SK-N-SH (cell line): ENCODE measurements at regions not wholly inside any gene's neighbourhood (a gene's known extent, or its start where the extent isn't known, plus 50 kb on each side); places are given as distances from the start of the nearest gene placed in this dataset.

Source experiments
- CTCF ChIA-PET: fragments of 300-600, 350-600 bp; formaldehyde crosslinking; extraction: SDS; loops from one replicate; lab custom pipeline; 2021; lab: Yijun Ruan, JAX
- POLR2A ChIA-PET: fragments of 350-600 bp; sonication (Branson Sonifier 250); formaldehyde crosslinking; extraction: SDS; loops from one replicate; lab custom pipeline; 2020; ENCODE audit warnings: antibody characterized with exemption, inconsistent platforms; lab: Yijun Ruan, JAX
- DNase-seq: peaks from one replicate; pipeline ENCODE4 v3.0.0; 2012
- H2AFZ ChIP-seq: fragments of 200-600 bp; sonication (generic); 2 replicates; pipeline ENCODE4 v1.8.1; 2016; ENCODE audit warnings: antibody characterized with exemption, mild to moderate bottlenecking, low read depth
- H3F3A ChIP-seq: fragments of 200-600 bp; sonication (generic); replicated peaks from 2 replicates; pipeline ENCODE3; 2016; ENCODE audit warnings: antibody characterized with exemption, mild to moderate bottlenecking; ENCODE audit not compliant: insufficient read depth
- H3K27ac ChIP-seq, 2 experiments: fragments of 200-500 bp in 1 of 2; fragments of 200-600 bp in 1 of 2; sonication (Bioruptor generic) in 1 of 2; sonication (generic), shearing (Covaris generic) in 1 of 2; 2 replicates each; pipeline versions ENCODE4 v1.5.1 to v1.6.1; 2014 to 2016; ENCODE audit warnings: low read depth in 2 of 2, inconsistent platforms in 1 of 2, low read length in 1 of 2, mild to moderate bottlenecking in 1 of 2, mixed read lengths in 1 of 2
- H3K27me3 ChIP-seq: fragments of 200-600 bp; sonication (generic), shearing (Covaris generic); 2 replicates; pipeline ENCODE4 v1.6.1; 2016; ENCODE audit warnings: mixed run types; ENCODE audit not compliant: insufficient read depth
- H3K36me3 ChIP-seq, 2 experiments: fragments of 200-500 bp in 1 of 2; fragments of 200-600 bp in 1 of 2; sonication (Bioruptor generic) in 1 of 2; sonication (generic) in 1 of 2; replicated peaks in 1 of 2; 2 replicates each; pipeline versions ENCODE3 to v1.5.1; 2014 to 2016; ENCODE audit warnings: low read length in 1 of 2, mild to moderate bottlenecking in 1 of 2; ENCODE audit not compliant: insufficient read depth in 2 of 2, control insufficient read depth in 1 of 2
- H3K4me1 ChIP-seq, 2 experiments: fragments of 200-500 bp in 1 of 2; fragments of 200-600 bp in 1 of 2; sonication (Bioruptor generic) in 1 of 2; sonication (generic), shearing (Covaris generic) in 1 of 2; 2 replicates each; pipeline versions ENCODE4 v1.5.1 to v1.6.1; 2014 to 2016; ENCODE audit warnings: low read depth in 1 of 2, low read length in 1 of 2, mixed run types in 1 of 2; ENCODE audit not compliant: insufficient read depth in 2 of 2, control insufficient read depth in 1 of 2
- H3K4me2 ChIP-seq: fragments of 200-600 bp; sonication (generic), shearing (Covaris generic); 2 replicates; pipeline ENCODE4 v1.6.1; 2017; ENCODE audit warnings: mixed run types
- H3K4me3 ChIP-seq, 2 experiments: fragments of 200-500 bp in 1 of 2; fragments of 200-600 bp in 1 of 2; sonication (Bioruptor generic) in 1 of 2; sonication (generic), shearing (Covaris generic) in 1 of 2; 2 replicates each; pipeline versions ENCODE4 v1.5.1 to v1.8.1; 2014 to 2016; ENCODE audit warnings: low read depth in 2 of 2, inconsistent platforms in 1 of 2, low read length in 1 of 2, mild to moderate bottlenecking in 1 of 2, mixed read lengths in 1 of 2, moderate library complexity in 1 of 2
- H3K79me2 ChIP-seq: fragments of 200-600 bp; sonication (generic); 2 replicates; pipeline ENCODE4 v1.8.1; 2017; ENCODE audit warnings: mild to moderate bottlenecking; ENCODE audit not compliant: insufficient read depth
- H3K9ac ChIP-seq: fragments of 200-600 bp; sonication (generic); 2 replicates; pipeline ENCODE4 v1.6.1; 2017; ENCODE audit warnings: mixed run types
- H3K9me2 ChIP-seq: fragments of 200-600 bp; sonication (generic); 2 replicates; pipeline ENCODE4 v1.6.1; 2017; ENCODE audit warnings: mixed run types
- H3K9me3 ChIP-seq: fragments of 200-600 bp; sonication (generic); 2 replicates; pipeline ENCODE4 v1.6.1; 2017; ENCODE audit warnings: mixed run types, mild to moderate bottlenecking, moderate library complexity
- H4K20me1 ChIP-seq: fragments of 200-600 bp; sonication (generic); 2 replicates; pipeline ENCODE4 v1.6.1; 2017; ENCODE audit warnings: mild to moderate bottlenecking, mixed run types; ENCODE audit not compliant: insufficient read depth
- ELF1 ChIP-seq: IDR thresholded peaks from 2 replicates; pipeline ENCODE4 v1.4.0; 2012
- EZH2phosphoT487 ChIP-seq: fragments of 200-600 bp; sonication (generic); IDR thresholded peaks from 2 replicates; pipeline ENCODE4 v1.6.1; 2017; ENCODE audit warnings: low read depth, mixed run types, mild to moderate bottlenecking, antibody characterized with exemption, moderate library complexity, borderline replicate concordance
- JUND ChIP-seq: IDR thresholded peaks from 2 replicates; pipeline ENCODE4 v1.4.0; 2012
- MAX ChIP-seq: IDR thresholded peaks from 2 replicates; pipeline ENCODE4 v1.4.0; 2012; ENCODE audit warnings: low read depth
- MEF2A ChIP-seq: IDR thresholded peaks from 2 replicates; pipeline ENCODE4 v1.4.0; 2012; ENCODE audit warnings: low read depth, borderline replicate concordance
- NRF1 ChIP-seq: IDR thresholded peaks from 2 replicates; pipeline ENCODE4 v1.6.1; 2012; ENCODE audit warnings: low read depth, mild to moderate bottlenecking, low read length
- TAF1 ChIP-seq: IDR thresholded peaks from 2 replicates; pipeline ENCODE4 v1.6.1; 2012; ENCODE audit warnings: low read depth, mild to moderate bottlenecking, low read length, moderate library complexity, borderline replicate concordance
- TCF12 ChIP-seq: IDR thresholded peaks from 2 replicates; pipeline ENCODE4 v1.4.0; 2012
- WGBS: methylation state at CpG from one replicate; pipeline ENCODE4 v1.1.6; 2017; ENCODE audit warnings: low lambda C conversion rate; 5-methylcytosine and 5-hydroxymethylcytosine counted together
- TF ChIP-seq, protein P1 (sequence below): fragments of 150-350 bp; IDR thresholded peaks from 2 replicates; pipeline ENCODE4 v1.6.1; 2016; ENCODE audit warnings: mild to moderate bottlenecking, low read depth, low read length
- TF ChIP-seq, protein P2 (sequence below): IDR thresholded peaks from 2 replicates; pipeline ENCODE4 v1.4.0; 2012; ENCODE audit warnings: low read depth, borderline replicate concordance
- TF ChIP-seq, protein P3 (sequence below): IDR thresholded peaks from 2 replicates; pipeline ENCODE4; 2012
- TF ChIP-seq, protein P4 (sequence below): fragments of 200-600 bp; sonication (generic); IDR thresholded peaks from 2 replicates; pipeline ENCODE4 v1.6.1; 2017; ENCODE audit warnings: antibody characterized with exemption, mild to moderate bottlenecking, moderate library complexity
- TF ChIP-seq, protein P5 (sequence below): IDR thresholded peaks from 2 replicates; pipeline ENCODE4 v1.6.1; 2012; ENCODE audit warnings: mild to moderate bottlenecking, low read depth, low read length, moderate library complexity

GRCh38 chr1:236342403-236343245 lies 51.5 kb upstream of the EDARADD start:
- ChIA-PET POLR2A (no interaction called here), CTCF (interaction anchor here (1.4 kb wide), 1 partner anchor 148 kb away, joined by 3 read pairs; no protein-coding TSS in a partner anchor)
- no peaks in the 10 kb centered on the region for H3F3A ChIP-seq
- H3K9me3 ChIP-seq = no peaks in the 10 kb centered on the region
- H3K4me2 ChIP-seq = no peak overlapping the region
- no peak overlapping the region for H3K4me3 ChIP-seq
- DNase-seq = no peak
- no peaks in the 10 kb centered on the region for H3K36me3 ChIP-seq
- H3K27me3 ChIP-seq = no peaks in the 10 kb centered on the region
- TF ChIP-seq JUND = no peak
- TF ChIP-seq, protein P1, sequence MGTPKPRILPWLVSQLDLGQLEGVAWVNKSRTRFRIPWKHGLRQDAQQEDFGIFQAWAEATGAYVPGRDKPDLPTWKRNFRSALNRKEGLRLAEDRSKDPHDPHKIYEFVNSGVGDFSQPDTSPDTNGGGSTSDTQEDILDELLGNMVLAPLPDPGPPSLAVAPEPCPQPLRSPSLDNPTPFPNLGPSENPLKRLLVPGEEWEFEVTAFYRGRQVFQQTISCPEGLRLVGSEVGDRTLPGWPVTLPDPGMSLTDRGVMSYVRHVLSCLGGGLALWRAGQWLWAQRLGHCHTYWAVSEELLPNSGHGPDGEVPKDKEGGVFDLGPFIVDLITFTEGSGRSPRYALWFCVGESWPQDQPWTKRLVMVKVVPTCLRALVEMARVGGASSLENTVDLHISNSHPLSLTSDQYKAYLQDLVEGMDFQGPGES = no peak
- H3K9me2 ChIP-seq = no peaks in the 10 kb centered on the region
- H3K79me2 ChIP-seq = no peaks in the 10 kb centered on the region
- no peak overlapping the region for H3K9ac ChIP-seq
- 32% methylated on average over 5 of the region's 5 CpGs for WGBS
- H2AFZ ChIP-seq = no peak overlapping the region
- no peaks in the 10 kb centered on the region for H3K4me1 ChIP-seq
- H4K20me1 ChIP-seq = no peaks in the 10 kb centered on the region
- no peak overlapping the region for H3K27ac ChIP-seq

GRCh38 chr1:236341298-236341697 lies 52.8 kb upstream of the EDARADD start:
- H3K27ac ChIP-seq = no peak overlapping the region
- H3K79me2 ChIP-seq = no peaks in the 10 kb centered on the region
- H3K9ac ChIP-seq = no peak overlapping the region
- H3K9me2 ChIP-seq = no peaks in the 10 kb centered on the region
- 63% methylated on average over 4 of the region's 4 CpGs for WGBS
- DNase-seq = no peak
- ChIA-PET POLR2A (no interaction called here), CTCF (interaction anchor here (1.4 kb wide), 1 partner anchor 149 kb away, joined by 3 read pairs; no protein-coding TSS in a partner anchor)
- H3F3A ChIP-seq = no peaks in the 10 kb centered on the region
- H3K9me3 ChIP-seq = no peaks in the 10 kb centered on the region
- no peak overlapping the region for H3K4me3 ChIP-seq
- H3K4me1 ChIP-seq = no peaks in the 10 kb centered on the region
- no peak overlapping the region for H3K4me2 ChIP-seq
- no peaks in the 10 kb centered on the region for H3K27me3 ChIP-seq
- no peaks in the 10 kb centered on the region for H4K20me1 ChIP-seq
- H2AFZ ChIP-seq = no peak overlapping the region
- H3K36me3 ChIP-seq = no peaks in the 10 kb centered on the region
- no peak for TF ChIP-seq TAF1
- TF ChIP-seq MEF2A = no peak
- TF ChIP-seq TCF12 = no peak
- no peak for TF ChIP-seq ELF1
- TF ChIP-seq, protein P2, sequence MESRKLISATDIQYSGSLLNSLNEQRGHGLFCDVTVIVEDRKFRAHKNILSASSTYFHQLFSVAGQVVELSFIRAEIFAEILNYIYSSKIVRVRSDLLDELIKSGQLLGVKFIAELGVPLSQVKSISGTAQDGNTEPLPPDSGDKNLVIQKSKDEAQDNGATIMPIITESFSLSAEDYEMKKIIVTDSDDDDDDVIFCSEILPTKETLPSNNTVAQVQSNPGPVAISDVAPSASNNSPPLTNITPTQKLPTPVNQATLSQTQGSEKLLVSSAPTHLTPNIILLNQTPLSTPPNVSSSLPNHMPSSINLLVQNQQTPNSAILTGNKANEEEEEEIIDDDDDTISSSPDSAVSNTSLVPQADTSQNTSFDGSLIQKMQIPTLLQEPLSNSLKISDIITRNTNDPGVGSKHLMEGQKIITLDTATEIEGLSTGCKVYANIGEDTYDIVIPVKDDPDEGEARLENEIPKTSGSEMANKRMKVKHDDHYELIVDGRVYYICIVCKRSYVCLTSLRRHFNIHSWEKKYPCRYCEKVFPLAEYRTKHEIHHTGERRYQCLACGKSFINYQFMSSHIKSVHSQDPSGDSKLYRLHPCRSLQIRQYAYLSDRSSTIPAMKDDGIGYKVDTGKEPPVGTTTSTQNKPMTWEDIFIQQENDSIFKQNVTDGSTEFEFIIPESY = no peak
- TF ChIP-seq MAX = no peak
- TF ChIP-seq, protein P3, sequence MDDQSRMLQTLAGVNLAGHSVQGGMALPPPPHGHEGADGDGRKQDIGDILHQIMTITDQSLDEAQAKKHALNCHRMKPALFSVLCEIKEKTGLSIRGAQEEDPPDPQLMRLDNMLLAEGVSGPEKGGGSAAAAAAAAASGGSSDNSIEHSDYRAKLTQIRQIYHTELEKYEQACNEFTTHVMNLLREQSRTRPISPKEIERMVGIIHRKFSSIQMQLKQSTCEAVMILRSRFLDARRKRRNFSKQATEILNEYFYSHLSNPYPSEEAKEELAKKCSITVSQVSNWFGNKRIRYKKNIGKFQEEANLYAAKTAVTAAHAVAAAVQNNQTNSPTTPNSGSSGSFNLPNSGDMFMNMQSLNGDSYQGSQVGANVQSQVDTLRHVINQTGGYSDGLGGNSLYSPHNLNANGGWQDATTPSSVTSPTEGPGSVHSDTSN = no peak
- TF ChIP-seq, protein P1 = no peak
- TF ChIP-seq, protein P4, sequence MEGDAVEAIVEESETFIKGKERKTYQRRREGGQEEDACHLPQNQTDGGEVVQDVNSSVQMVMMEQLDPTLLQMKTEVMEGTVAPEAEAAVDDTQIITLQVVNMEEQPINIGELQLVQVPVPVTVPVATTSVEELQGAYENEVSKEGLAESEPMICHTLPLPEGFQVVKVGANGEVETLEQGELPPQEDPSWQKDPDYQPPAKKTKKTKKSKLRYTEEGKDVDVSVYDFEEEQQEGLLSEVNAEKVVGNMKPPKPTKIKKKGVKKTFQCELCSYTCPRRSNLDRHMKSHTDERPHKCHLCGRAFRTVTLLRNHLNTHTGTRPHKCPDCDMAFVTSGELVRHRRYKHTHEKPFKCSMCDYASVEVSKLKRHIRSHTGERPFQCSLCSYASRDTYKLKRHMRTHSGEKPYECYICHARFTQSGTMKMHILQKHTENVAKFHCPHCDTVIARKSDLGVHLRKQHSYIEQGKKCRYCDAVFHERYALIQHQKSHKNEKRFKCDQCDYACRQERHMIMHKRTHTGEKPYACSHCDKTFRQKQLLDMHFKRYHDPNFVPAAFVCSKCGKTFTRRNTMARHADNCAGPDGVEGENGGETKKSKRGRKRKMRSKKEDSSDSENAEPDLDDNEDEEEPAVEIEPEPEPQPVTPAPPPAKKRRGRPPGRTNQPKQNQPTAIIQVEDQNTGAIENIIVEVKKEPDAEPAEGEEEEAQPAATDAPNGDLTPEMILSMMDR = no peak
- TF ChIP-seq NRF1 = no peak
- TF ChIP-seq EZH2phosphoT487 = no peak
- TF ChIP-seq, protein P5, sequence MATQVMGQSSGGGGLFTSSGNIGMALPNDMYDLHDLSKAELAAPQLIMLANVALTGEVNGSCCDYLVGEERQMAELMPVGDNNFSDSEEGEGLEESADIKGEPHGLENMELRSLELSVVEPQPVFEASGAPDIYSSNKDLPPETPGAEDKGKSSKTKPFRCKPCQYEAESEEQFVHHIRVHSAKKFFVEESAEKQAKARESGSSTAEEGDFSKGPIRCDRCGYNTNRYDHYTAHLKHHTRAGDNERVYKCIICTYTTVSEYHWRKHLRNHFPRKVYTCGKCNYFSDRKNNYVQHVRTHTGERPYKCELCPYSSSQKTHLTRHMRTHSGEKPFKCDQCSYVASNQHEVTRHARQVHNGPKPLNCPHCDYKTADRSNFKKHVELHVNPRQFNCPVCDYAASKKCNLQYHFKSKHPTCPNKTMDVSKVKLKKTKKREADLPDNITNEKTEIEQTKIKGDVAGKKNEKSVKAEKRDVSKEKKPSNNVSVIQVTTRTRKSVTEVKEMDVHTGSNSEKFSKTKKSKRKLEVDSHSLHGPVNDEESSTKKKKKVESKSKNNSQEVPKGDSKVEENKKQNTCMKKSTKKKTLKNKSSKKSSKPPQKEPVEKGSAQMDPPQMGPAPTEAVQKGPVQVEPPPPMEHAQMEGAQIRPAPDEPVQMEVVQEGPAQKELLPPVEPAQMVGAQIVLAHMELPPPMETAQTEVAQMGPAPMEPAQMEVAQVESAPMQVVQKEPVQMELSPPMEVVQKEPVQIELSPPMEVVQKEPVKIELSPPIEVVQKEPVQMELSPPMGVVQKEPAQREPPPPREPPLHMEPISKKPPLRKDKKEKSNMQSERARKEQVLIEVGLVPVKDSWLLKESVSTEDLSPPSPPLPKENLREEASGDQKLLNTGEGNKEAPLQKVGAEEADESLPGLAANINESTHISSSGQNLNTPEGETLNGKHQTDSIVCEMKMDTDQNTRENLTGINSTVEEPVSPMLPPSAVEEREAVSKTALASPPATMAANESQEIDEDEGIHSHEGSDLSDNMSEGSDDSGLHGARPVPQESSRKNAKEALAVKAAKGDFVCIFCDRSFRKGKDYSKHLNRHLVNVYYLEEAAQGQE = no peak
